PC-9 (cell line): ENCODE measurements at regions not wholly inside any gene's neighbourhood (a gene's known extent, or its start where the extent isn't known, plus 50 kb on each side); places are given as distances from the start of the nearest gene placed in this dataset.

Experiments
- CTCF ChIP-seq: fragments of 200-600 bp; sonication (generic); conservative IDR thresholded peaks from 2 replicates; pipeline ENCODE4 v1.6.1; 2017; ENCODE audit warnings: mixed run types, antibody characterized with exemption, mild to moderate bottlenecking, moderate library complexity
- EZH2 ChIP-seq: fragments of 200-600 bp; sonication (generic); IDR thresholded peaks from 2 replicates; pipeline ENCODE4 v1.8.0; 2017; ENCODE audit warnings: antibody characterized with exemption, low read depth

- TF ChIP-seq CTCF = no peak
- TF ChIP-seq EZH2 = no peak
Observed at GRCh38 chr16:48076455-48077012, 79.3 kb downstream of the ABCC12 start.
